DOHH2 (cell line): ENCODE measurements at regions not wholly inside any gene's neighbourhood (a gene's known extent, or its start where the extent isn't known, plus 50 kb on each side); places are given as distances from the start of the nearest gene placed in this dataset.
"Not testable (repeated sequence)": the region's sequence is repeated elsewhere in the genome, so short reads cannot be mapped to it uniquely, and the experiment has no call there.

ENCODE experiments used
- H3F3A ChIP-seq: fragments of 200-600 bp; sonication (generic), shearing (Covaris generic); 2 replicates; pipeline ENCODE4 v1.6.0; 2016; ENCODE audit warnings: antibody characterized with exemption, mild to moderate bottlenecking; ENCODE audit not compliant: control insufficient read depth, insufficient read depth
- H3K27ac ChIP-seq: fragments of 200-600 bp; sonication (generic); 2 replicates; pipeline ENCODE4 v1.5.1; 2014; ENCODE audit warnings: low read depth, mild to moderate bottlenecking, low read length, moderate library complexity
- H3K27me3 ChIP-seq: fragments of 200-600 bp; sonication (generic); 2 replicates; pipeline ENCODE4 v1.6.1; 2014; ENCODE audit warnings: mild to moderate bottlenecking, low read length, mixed read lengths; ENCODE audit not compliant: control insufficient read depth
- H3K36me3 ChIP-seq: fragments of 200-600 bp; sonication (generic); 2 replicates; pipeline ENCODE4 v1.6.1; 2014; ENCODE audit warnings: mild to moderate bottlenecking, low read length, moderate library complexity, mixed read lengths; ENCODE audit not compliant: control insufficient read depth
- H3K4me1 ChIP-seq: fragments of 200-600 bp; sonication (generic); 2 replicates; pipeline ENCODE4 v1.6.1; 2014; ENCODE audit warnings: mild to moderate bottlenecking, low read length, mixed read lengths; ENCODE audit not compliant: control insufficient read depth
- H3K4me2 ChIP-seq: fragments of 200-600 bp; sonication (generic); 2 replicates; pipeline ENCODE4 v1.6.0; 2014; ENCODE audit warnings: mild to moderate bottlenecking, low read length, moderate library complexity
- H3K4me3 ChIP-seq: fragments of 200-600 bp; sonication (generic); 2 replicates; pipeline ENCODE4 v1.5.1; 2014; ENCODE audit warnings: mild to moderate bottlenecking, low read length, mixed read lengths
- H3K79me2 ChIP-seq: fragments of 200-600 bp; sonication (generic); 2 replicates; pipeline ENCODE4 v1.6.1; 2014; ENCODE audit warnings: mild to moderate bottlenecking, low read length, mixed read lengths; ENCODE audit not compliant: control insufficient read depth
- H3K9me2 ChIP-seq: fragments of 200-600 bp; sonication (generic); replicated peaks from 2 replicates; pipeline ENCODE4 v1.6.1; 2014; ENCODE audit warnings: mild to moderate bottlenecking, low read length, mixed read lengths; ENCODE audit not compliant: control insufficient read depth
- H3K9me3 ChIP-seq: fragments of 200-600 bp; sonication (generic); 2 replicates; pipeline ENCODE4 v1.6.1; 2014; ENCODE audit warnings: antibody characterized with exemption, low read length, mixed read lengths; ENCODE audit not compliant: control insufficient read depth, insufficient read depth
- H4K20me1 ChIP-seq: fragments of 200-600 bp; sonication (generic); 2 replicates; pipeline ENCODE4 v1.6.0; 2014; ENCODE audit warnings: low read depth, mild to moderate bottlenecking, antibody characterized with exemption, low read length, moderate library complexity; ENCODE audit not compliant: control insufficient read depth, insufficient read depth
- EZH2phosphoT487 ChIP-seq: fragments of 200-600 bp; sonication (generic); IDR thresholded peaks from 2 replicates; pipeline ENCODE4 v1.6.1; 2017; ENCODE audit warnings: borderline replicate concordance, mild to moderate bottlenecking, antibody characterized with exemption, low read length, moderate library complexity, mixed read lengths
- TF ChIP-seq, protein P1 (sequence below): fragments of 200-600 bp; sonication (generic); IDR thresholded peaks from one replicate; pipeline ENCODE4 v1.5.1; 2014; ENCODE audit warnings: antibody characterized with exemption, mild to moderate bottlenecking, low read depth, low read length; ENCODE audit not compliant: poor library complexity, severe bottlenecking

DNA sequence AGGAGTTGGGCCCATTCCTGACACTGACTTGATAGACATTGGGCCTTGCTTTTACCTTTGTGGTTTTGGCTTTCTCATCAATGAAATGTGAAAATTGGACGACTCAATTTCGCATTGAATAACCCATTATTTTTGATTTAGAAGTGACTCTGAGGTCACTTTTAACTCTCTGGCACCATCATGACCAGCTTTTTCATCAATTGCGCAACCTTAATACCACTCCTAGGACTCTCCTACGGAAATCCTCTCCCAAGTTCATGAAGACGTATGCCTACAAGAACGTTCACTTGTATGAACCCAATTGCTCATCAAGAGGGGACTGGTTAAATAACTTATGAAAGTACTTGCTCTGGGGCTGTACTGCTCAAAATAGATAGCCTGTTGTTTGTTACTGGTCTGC lies 86.7 kb upstream of the CHD6 start:
- Histone ChIP-seq H3K27ac (no peak overlapping the region), H3K4me3 (no peak overlapping the region), H3K79me2 (no peaks in the 10 kb centered on the region), H3F3A (no peaks in the 10 kb centered on the region), H3K27me3 (no peaks in the 10 kb centered on the region), H3K9me3 (no peaks in the 10 kb centered on the region), H3K4me1 (no peaks in the 10 kb centered on the region), H3K4me2 (no peak overlapping the region), H4K20me1 (no peaks in the 10 kb centered on the region), H3K36me3 (no peaks in the 10 kb centered on the region), H3K9me2 (no peaks in the 10 kb centered on the region)
- TF ChIP-seq EZH2phosphoT487: no peak
- TF ChIP-seq, protein P1, sequence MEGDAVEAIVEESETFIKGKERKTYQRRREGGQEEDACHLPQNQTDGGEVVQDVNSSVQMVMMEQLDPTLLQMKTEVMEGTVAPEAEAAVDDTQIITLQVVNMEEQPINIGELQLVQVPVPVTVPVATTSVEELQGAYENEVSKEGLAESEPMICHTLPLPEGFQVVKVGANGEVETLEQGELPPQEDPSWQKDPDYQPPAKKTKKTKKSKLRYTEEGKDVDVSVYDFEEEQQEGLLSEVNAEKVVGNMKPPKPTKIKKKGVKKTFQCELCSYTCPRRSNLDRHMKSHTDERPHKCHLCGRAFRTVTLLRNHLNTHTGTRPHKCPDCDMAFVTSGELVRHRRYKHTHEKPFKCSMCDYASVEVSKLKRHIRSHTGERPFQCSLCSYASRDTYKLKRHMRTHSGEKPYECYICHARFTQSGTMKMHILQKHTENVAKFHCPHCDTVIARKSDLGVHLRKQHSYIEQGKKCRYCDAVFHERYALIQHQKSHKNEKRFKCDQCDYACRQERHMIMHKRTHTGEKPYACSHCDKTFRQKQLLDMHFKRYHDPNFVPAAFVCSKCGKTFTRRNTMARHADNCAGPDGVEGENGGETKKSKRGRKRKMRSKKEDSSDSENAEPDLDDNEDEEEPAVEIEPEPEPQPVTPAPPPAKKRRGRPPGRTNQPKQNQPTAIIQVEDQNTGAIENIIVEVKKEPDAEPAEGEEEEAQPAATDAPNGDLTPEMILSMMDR: no peak

DNA sequence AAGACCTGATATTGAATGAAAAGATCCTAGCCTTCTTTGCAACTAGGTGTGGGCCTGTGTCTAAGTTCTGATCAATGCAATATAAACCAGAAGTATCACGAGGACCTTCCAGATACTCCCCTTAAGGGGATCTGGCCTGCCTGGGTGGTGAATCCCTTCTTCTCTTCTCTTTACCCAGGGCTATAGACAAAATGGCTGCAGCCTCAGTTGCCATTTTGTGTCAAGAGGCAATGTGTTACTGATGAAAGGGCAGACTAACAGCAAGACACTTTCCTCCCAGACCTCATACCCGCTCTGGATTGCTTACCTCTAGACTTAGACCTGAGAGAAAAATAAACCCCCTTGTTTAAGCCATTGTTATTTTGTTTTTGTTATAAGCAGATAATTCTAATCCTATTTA lies 84.5 kb upstream of the CHD6 start:
- Histone ChIP-seq H3K9me2 (no peaks in the 10 kb centered on the region), H3K27me3 (no peaks in the 10 kb centered on the region), H3K4me2 (no peak overlapping the region), H3K4me3 (no peak overlapping the region), H3K36me3 (no peaks in the 10 kb centered on the region), H3K79me2 (no peaks in the 10 kb centered on the region), H3K27ac (no peak overlapping the region), H3F3A (no peaks in the 10 kb centered on the region), H3K4me1 (no peaks in the 10 kb centered on the region), H3K9me3 (no peaks in the 10 kb centered on the region), H4K20me1 (no peaks in the 10 kb centered on the region)
- no peak for TF ChIP-seq EZH2phosphoT487
- TF ChIP-seq, protein P1: no peak

DNA sequence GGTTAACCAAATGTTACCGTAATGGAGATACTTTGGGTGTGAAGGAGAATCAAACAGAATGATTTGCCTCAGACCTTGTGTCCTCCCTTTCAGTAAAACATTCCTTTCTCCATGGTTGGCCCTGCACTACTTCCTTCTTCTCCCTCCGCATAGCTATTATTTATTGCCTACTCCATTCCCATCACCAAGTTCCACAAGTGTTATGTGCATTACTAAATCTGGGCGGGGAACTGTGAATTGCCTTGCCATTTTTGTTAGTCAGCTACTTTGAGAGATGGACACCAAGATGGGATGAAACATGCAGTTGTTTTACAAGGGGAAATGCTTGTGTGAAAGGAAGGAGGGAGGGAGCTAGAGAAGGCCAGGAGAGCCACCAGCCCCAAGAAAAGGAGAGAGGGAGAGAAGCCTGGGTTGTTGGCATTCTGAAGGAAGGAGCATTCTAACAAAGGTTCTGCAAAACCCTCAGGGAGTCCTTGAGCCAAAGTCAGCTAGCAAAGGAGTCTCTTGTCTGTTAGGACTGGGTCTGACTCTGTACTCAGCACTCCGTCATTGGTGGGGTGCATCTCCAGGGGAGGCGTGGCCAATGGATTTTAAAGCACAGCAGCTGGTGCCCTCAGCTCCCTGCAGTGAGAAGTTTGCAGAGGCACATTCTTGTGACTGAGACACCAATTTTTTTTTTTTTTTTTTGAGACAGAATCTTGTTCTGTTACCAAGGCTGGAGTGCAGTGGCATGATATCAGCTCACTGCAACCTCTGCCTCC lies 83.6 kb upstream of the CHD6 start:
- no peak overlapping the region for H3K27ac ChIP-seq
- no peaks in the 10 kb centered on the region for H3K36me3 ChIP-seq
- H3K4me2 ChIP-seq: no peak overlapping the region
- H3K9me3 ChIP-seq: no peaks in the 10 kb centered on the region
- no peaks in the 10 kb centered on the region for H4K20me1 ChIP-seq
- H3K4me1 ChIP-seq: no peaks in the 10 kb centered on the region
- TF ChIP-seq EZH2phosphoT487: no peak
- TF ChIP-seq, protein P1: no peak
- H3F3A ChIP-seq: no peaks in the 10 kb centered on the region
- no peaks in the 10 kb centered on the region for H3K79me2 ChIP-seq
- 0 out of 2 replicates have a peak, but pooled peaks cover 2% of the 10 kb centered on the region for H3K27me3 ChIP-seq
- H3K9me2 ChIP-seq: no peaks in the 10 kb centered on the region
- H3K4me3 ChIP-seq: no peak overlapping the region

- H4K20me1 ChIP-seq, H3K4me2 ChIP-seq, H3K4me1 ChIP-seq, H3K27ac ChIP-seq, H3K9me3 ChIP-seq, H3K36me3 ChIP-seq, H3K79me2 ChIP-seq, H3K4me3 ChIP-seq, H3K27me3 ChIP-seq, H3F3A ChIP-seq, H3K9me2 ChIP-seq: not testable (repeated sequence)
Measured at GRCh38 chr20:41699673-41700072, 81.5 kb upstream of the CHD6 start.
